DND-41 (cell line): ENCODE measurements at regions not wholly inside any gene's neighbourhood (a gene's known extent, or its start where the extent isn't known, plus 50 kb on each side); places are given as distances from the start of the nearest gene placed in this dataset.

Source experiments
- CTCF ChIP-seq: IDR thresholded peaks from 2 replicates; pipeline ENCODE4 v1.5.1; 2012; ENCODE audit warnings: borderline replicate concordance, low read length, moderate library complexity, mild to moderate bottlenecking; ENCODE audit not compliant: poor library complexity, severe bottlenecking; ENCODE audit errors: extremely low read depth
- EZH2 ChIP-seq: IDR thresholded peaks from 3 replicates; pipeline ENCODE4 v1.6.1; 2012; ENCODE audit warnings: borderline replicate concordance, low read depth, mild to moderate bottlenecking, moderate library complexity, low read length, inconsistent platforms; ENCODE audit not compliant: severe bottlenecking

- TF ChIP-seq EZH2 (no peak), CTCF (no peak)
Observed at GRCh38 chr3:72017311-72017710, 232.4 kb upstream of the PROK2 start.
